HepG2 (cell line): ENCODE measurements at regions not wholly inside any gene's neighbourhood (a gene's known extent, or its start where the extent isn't known, plus 50 kb on each side); places are given as distances from the start of the nearest gene placed in this dataset.

Source experiments
- ATAC-seq: fragments of 200-7000 bp; cut with Tn5 transposase; 3 replicates; pipeline ENCODE4 v1.9.1; 2020; ENCODE audit warnings: mild to moderate bottlenecking, moderate library complexity
- BruUV-seq: library from RNA; stranded (reverse); fragments of 400-500 nt; replicated peaks from 2 replicates; lab custom pipeline; 2021; lab: Mats Ljungman, UMichigan
- CTCF ChIA-PET: fragments of 300-600 bp; formaldehyde crosslinking; extraction: SDS; loops from one replicate; lab custom pipeline; 2021; ENCODE audit warnings: low total read pairs, inconsistent platforms, low intra/inter-chr PET ratio; lab: Yijun Ruan, JAX
- POLR2A ChIA-PET: fragments of 350-600 bp; sonication (Branson Sonifier 250); formaldehyde crosslinking; loops from one replicate; lab custom pipeline; 2020; ENCODE audit warnings: antibody characterized with exemption, inconsistent platforms; lab: Yijun Ruan, JAX
- DNase-seq: peaks from one replicate; pipeline ENCODE4 v3.0.0-alpha.2; 2015; ENCODE audit warnings: low spot score
- FAIRE-seq: peaks from 3 replicates; lab custom pipeline; 2011; peaks lifted over from hg19 to GRCh38; lab: Jason Lieb, UNC
- H2AFZ ChIP-seq: one replicate; pipeline ENCODE4 v1.6.1; 2011; ENCODE audit warnings: low read length, inconsistent platforms
- H3K27ac ChIP-seq: fragments of 300-600 bp; 3 replicates; pipeline ENCODE4 v1.8.0; 2011; ENCODE audit warnings: mixed run types, mild to moderate bottlenecking, mixed read lengths, low read length, inconsistent platforms; ENCODE audit not compliant: insufficient read depth; ENCODE audit errors: extremely low read length
- H3K27me3 ChIP-seq, 2 experiments: fragments of 200-600 bp in 1 of 2; 2 replicates in 1 of 2; 3 replicates in 1 of 2; pipeline versions ENCODE4 v1.6.0 to v1.8.0; 2011; ENCODE audit warnings: low read length in 2 of 2, mild to moderate bottlenecking in 2 of 2, moderate library complexity in 2 of 2, inconsistent platforms in 1 of 2; ENCODE audit not compliant: insufficient read depth in 2 of 2, control insufficient read depth in 1 of 2
- H3K36me3 ChIP-seq, 2 experiments: fragments of 200-600 bp in 1 of 2; replicated peaks in 1 of 2; 2 replicates in 1 of 2; 3 replicates in 1 of 2; pipeline versions ENCODE4 v1.5.1 to v1.8.0; 2011; ENCODE audit warnings: low read length in 2 of 2, inconsistent platforms in 1 of 2; ENCODE audit not compliant: insufficient read depth in 2 of 2, control insufficient read depth in 1 of 2
- H3K4me1 ChIP-seq: 2 replicates; pipeline ENCODE4 v1.5.1; 2012; ENCODE audit warnings: low read length, inconsistent platforms; ENCODE audit not compliant: insufficient read depth
- H3K4me2 ChIP-seq: 2 replicates; pipeline ENCODE4 v1.6.0; 2011; ENCODE audit warnings: low read depth, low read length, inconsistent platforms
- H3K4me3 ChIP-seq, 3 experiments: fragments of 200-600 bp in 1 of 3; sonication (generic), shearing (Covaris generic) in 1 of 3; replicated peaks in 1 of 3; 2 replicates each; pipeline ENCODE4 v1.5.1; 2011 to 2016; ENCODE audit warnings: low read length in 3 of 3, inconsistent platforms in 2 of 3, low read depth in 2 of 3, mild to moderate bottlenecking in 2 of 3, control low read depth in 1 of 3, mixed read lengths in 1 of 3; ENCODE audit not compliant: insufficient read depth in 1 of 3
- H3K79me2 ChIP-seq: one replicate; pipeline ENCODE4 v1.6.1; 2011; ENCODE audit warnings: low read length, inconsistent platforms; ENCODE audit not compliant: insufficient read depth
- H3K9ac ChIP-seq: 2 replicates; pipeline ENCODE4 v1.6.0; 2011; ENCODE audit warnings: mild to moderate bottlenecking, low read depth, low read length, inconsistent platforms; ENCODE audit not compliant: insufficient read depth
- H3K9me3 ChIP-seq: 2 replicates; pipeline ENCODE4 v1.5.1; 2012; ENCODE audit warnings: mild to moderate bottlenecking, low read length
- H4K20me1 ChIP-seq: 2 replicates; pipeline ENCODE4 v1.6.0; 2011; ENCODE audit warnings: inconsistent platforms, mild to moderate bottlenecking, low read length, moderate library complexity; ENCODE audit not compliant: insufficient read depth
- IKZF5 ChIP-seq: IDR thresholded peaks from 2 replicates; pipeline ENCODE4 v1.6.1; 2018; ENCODE audit warnings: missing genetic modification reagents, mild to moderate bottlenecking, missing compliant biosample characterization
- MEIS2 ChIP-seq: sonication (generic); formaldehyde crosslinking; IDR thresholded peaks from 2 replicates; pipeline ENCODE4 v1.9.0; 2021; ENCODE audit warnings: mild to moderate bottlenecking, missing genetic modification reagents
- PATZ1 ChIP-seq: sonication (generic); formaldehyde crosslinking; IDR thresholded peaks from 2 replicates; pipeline ENCODE4 v1.4.0; 2020; ENCODE audit warnings: missing genetic modification reagents
- SCMH1 ChIP-seq: sonication (generic); formaldehyde crosslinking; IDR thresholded peaks from 2 replicates; pipeline ENCODE4 v1.9.0; 2021; ENCODE audit warnings: missing genetic modification reagents, mild to moderate bottlenecking, borderline replicate concordance
- SRSF9 ChIP-seq: fragments of 200-400 bp; formaldehyde crosslinking; IDR thresholded peaks from 2 replicates; pipeline ENCODE4 v1.6.1; 2018; ENCODE audit warnings: borderline replicate concordance, mild to moderate bottlenecking, low read depth, low read length; ENCODE audit not compliant: insufficient read depth, poor library complexity, severe bottlenecking
- ZNF317 ChIP-seq: sonication (generic); formaldehyde crosslinking; IDR thresholded peaks from 2 replicates; pipeline ENCODE4 v1.5.0; 2020; ENCODE audit warnings: mild to moderate bottlenecking, missing genetic modification reagents
- ZNF414 ChIP-seq: sonication (generic); formaldehyde crosslinking; IDR thresholded peaks from 2 replicates; pipeline ENCODE4 v1.5.0; 2020; ENCODE audit warnings: missing genetic modification reagents
- ZNF44 ChIP-seq: sonication (generic); formaldehyde crosslinking; IDR thresholded peaks from 2 replicates; pipeline ENCODE4 v1.5.1; 2020; ENCODE audit warnings: mild to moderate bottlenecking, missing genetic modification reagents
- ZNF484 ChIP-seq: sonication (generic); formaldehyde crosslinking; IDR thresholded peaks from 2 replicates; pipeline ENCODE4 v1.5.1; 2020; ENCODE audit warnings: mild to moderate bottlenecking, low read depth, missing genetic modification reagents, borderline replicate concordance
- ZNF572 ChIP-seq: sonication (generic); formaldehyde crosslinking; IDR thresholded peaks from 2 replicates; pipeline ENCODE4 v1.5.1; 2020; ENCODE audit warnings: mild to moderate bottlenecking, missing genetic modification reagents
- ZNF7 ChIP-seq: IDR thresholded peaks from 2 replicates; pipeline ENCODE4 v1.6.1; 2016; ENCODE audit warnings: missing biosample characterization, missing genetic modification reagents
- WGBS: methylation state at CpG from one replicate; pipeline ENCODE4 v1.1.6; 2017; ENCODE audit warnings: low lambda C conversion rate; 5-methylcytosine and 5-hydroxymethylcytosine counted together
- in situ Hi-C: cut with HindIII; loops from 2 replicates; pipeline ENCODE4 v1.10.0; 2017; ENCODE audit warnings: low pct_unique_long_range_greater_than_20kb; ENCODE audit not compliant: extremely low pct_ligation_motif_present
- intact Hi-C: fragments of 100-400 bp; cut with micrococcal nuclease; formaldehyde crosslinking; loops from one replicate; pipeline ENCODE4 v1.10.0; 2022; ENCODE audit not compliant: unreplicated experiment
- TF ChIP-seq, protein P1 (sequence below): sonication (generic); formaldehyde crosslinking; IDR thresholded peaks from 2 replicates; pipeline ENCODE4 v1.4.0; 2020; ENCODE audit warnings: mild to moderate bottlenecking, missing genetic modification reagents
- TF ChIP-seq, protein P2 (sequence below): IDR thresholded peaks from 2 replicates; pipeline ENCODE4 v1.6.1; 2016

GRCh38 chr6:118709859-118710350, 58.5 kb upstream of the CEP85L start:
- no peak for ATAC-seq
- H3K9me3 ChIP-seq: no peaks in the 10 kb centered on the region
- ChIA-PET CTCF (no interaction called here), POLR2A (no interaction called here)
- no peak overlapping the region for H3K4me2 ChIP-seq
- H3K79me2 ChIP-seq: no peaks in the 10 kb centered on the region
- no peak overlapping the region for H3K9ac ChIP-seq
- peaks cover 0 to 34% of the 10 kb centered on the region in 2 experiments; a peak in 2 of 5 replicates for H3K27me3 ChIP-seq
- H3K4me1 ChIP-seq: no peaks in the 10 kb centered on the region
- WGBS: 0% methylated on average over 3 of the region's 3 CpGs
- no TSS peak for BruUV-seq
- H3K4me3 ChIP-seq: no peak overlapping the region
- H3K27ac ChIP-seq: no peak overlapping the region
- no peak overlapping the region for H2AFZ ChIP-seq
- DNase-seq: no peak
- H4K20me1 ChIP-seq: no peaks in the 10 kb centered on the region
- no peaks in the 10 kb centered on the region for H3K36me3 ChIP-seq
- FAIRE-seq: no peak
- in situ Hi-C loops: no loop called here
- intact Hi-C loops: no loop called here
- TF ChIP-seq ZNF44 (CRISPR knock-in tag) (no peak), ZNF484 (no peak), IKZF5 (no peak), PATZ1 (CRISPR knock-in tag) (no peak), SCMH1 (CRISPR knock-in tag) (no peak), MEIS2 (CRISPR knock-in tag) (no peak), SRSF9 (no peak), ZNF317 (no peak), ZNF7 (CRISPR knock-in tag) (no peak), ZNF572 (CRISPR knock-in tag) (no peak), ZNF414 (CRISPR knock-in tag) (no peak)
- TF ChIP-seq, protein P1, sequence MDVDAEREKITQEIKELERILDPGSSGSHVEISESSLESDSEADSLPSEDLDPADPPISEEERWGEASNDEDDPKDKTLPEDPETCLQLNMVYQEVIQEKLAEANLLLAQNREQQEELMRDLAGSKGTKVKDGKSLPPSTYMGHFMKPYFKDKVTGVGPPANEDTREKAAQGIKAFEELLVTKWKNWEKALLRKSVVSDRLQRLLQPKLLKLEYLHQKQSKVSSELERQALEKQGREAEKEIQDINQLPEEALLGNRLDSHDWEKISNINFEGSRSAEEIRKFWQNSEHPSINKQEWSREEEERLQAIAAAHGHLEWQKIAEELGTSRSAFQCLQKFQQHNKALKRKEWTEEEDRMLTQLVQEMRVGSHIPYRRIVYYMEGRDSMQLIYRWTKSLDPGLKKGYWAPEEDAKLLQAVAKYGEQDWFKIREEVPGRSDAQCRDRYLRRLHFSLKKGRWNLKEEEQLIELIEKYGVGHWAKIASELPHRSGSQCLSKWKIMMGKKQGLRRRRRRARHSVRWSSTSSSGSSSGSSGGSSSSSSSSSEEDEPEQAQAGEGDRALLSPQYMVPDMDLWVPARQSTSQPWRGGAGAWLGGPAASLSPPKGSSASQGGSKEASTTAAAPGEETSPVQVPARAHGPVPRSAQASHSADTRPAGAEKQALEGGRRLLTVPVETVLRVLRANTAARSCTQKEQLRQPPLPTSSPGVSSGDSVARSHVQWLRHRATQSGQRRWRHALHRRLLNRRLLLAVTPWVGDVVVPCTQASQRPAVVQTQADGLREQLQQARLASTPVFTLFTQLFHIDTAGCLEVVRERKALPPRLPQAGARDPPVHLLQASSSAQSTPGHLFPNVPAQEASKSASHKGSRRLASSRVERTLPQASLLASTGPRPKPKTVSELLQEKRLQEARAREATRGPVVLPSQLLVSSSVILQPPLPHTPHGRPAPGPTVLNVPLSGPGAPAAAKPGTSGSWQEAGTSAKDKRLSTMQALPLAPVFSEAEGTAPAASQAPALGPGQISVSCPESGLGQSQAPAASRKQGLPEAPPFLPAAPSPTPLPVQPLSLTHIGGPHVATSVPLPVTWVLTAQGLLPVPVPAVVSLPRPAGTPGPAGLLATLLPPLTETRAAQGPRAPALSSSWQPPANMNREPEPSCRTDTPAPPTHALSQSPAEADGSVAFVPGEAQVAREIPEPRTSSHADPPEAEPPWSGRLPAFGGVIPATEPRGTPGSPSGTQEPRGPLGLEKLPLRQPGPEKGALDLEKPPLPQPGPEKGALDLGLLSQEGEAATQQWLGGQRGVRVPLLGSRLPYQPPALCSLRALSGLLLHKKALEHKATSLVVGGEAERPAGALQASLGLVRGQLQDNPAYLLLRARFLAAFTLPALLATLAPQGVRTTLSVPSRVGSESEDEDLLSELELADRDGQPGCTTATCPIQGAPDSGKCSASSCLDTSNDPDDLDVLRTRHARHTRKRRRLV (CRISPR knock-in tag): no peak
- TF ChIP-seq, protein P2, sequence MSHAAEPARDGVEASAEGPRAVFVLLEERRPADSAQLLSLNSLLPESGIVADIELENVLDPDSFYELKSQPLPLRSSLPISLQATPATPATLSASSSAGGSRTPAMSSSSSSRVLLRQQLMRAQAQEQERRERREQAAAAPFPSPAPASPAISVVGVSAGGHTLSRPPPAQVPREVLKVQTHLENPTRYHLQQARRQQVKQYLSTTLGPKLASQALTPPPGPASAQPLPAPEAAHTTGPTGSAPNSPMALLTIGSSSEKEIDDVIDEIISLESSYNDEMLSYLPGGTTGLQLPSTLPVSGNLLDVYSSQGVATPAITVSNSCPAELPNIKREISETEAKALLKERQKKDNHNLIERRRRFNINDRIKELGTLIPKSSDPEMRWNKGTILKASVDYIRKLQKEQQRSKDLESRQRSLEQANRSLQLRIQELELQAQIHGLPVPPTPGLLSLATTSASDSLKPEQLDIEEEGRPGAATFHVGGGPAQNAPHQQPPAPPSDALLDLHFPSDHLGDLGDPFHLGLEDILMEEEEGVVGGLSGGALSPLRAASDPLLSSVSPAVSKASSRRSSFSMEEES (CRISPR knock-in tag): no peak
